ENCODE measurements at regions not wholly inside any gene's neighbourhood (a gene's known extent, or its start where the extent isn't known, plus 50 kb on each side); places are given as distances from the start of the nearest gene placed in this dataset.
"Not testable (repeated sequence)": the region's sequence is repeated elsewhere in the genome, so short reads cannot be mapped to it uniquely, and the experiment has no call there.

GRCh38 chrX:66872771-66873170, 233.9 kb upstream of the EDA2R start:
- no peaks in the 10 kb centered on the region for H3K4me1 Mint-ChIP-seq
- no peaks in the 10 kb centered on the region for H3K9me3 Mint-ChIP-seq
- no peaks in the 10 kb centered on the region for H3K36me3 Mint-ChIP-seq (ENCODE audit: low read depth)
- no peak for TF ChIP-seq CTCF (IDR thresholded peaks at IDR 0.05; ENCODE audit: unreplicated experiment in 3 of 3)
- H3K4me3 Mint-ChIP-seq = no peak overlapping the region
- peaks cover 4% of the 10 kb centered on the region for H3K27me3 Mint-ChIP-seq (ENCODE audit: low read depth)
- no peak overlapping the region for H3K27ac Mint-ChIP-seq

GRCh38 chrX:66863721-66864120, 224.8 kb upstream of the EDA2R start:
- TF ChIP-seq CTCF (IDR thresholded peaks at IDR 0.05; ENCODE audit: unreplicated experiment in 3 of 3) = no peak
- Mint-ChIP-seq H3K27ac (no peak overlapping the region), H3K9me3 (peaks cover 13% of the 10 kb centered on the region), H3K4me3 (no peak overlapping the region), H3K4me1 (no peaks in the 10 kb centered on the region), H3K27me3 (ENCODE audit: low read depth) (peaks cover 5% of the 10 kb centered on the region), H3K36me3 (ENCODE audit: low read depth) (no peaks in the 10 kb centered on the region)

- TF ChIP-seq CTCF (IDR thresholded peaks at IDR 0.05; ENCODE audit: unreplicated experiment in 3 of 3) = no peak
- Mint-ChIP-seq H3K9me3 (peaks cover 17% of the 10 kb centered on the region), H3K36me3 (ENCODE audit: low read depth) (no peaks in the 10 kb centered on the region), H3K4me3 (no peak overlapping the region), H3K27ac (no peak overlapping the region), H3K27me3 (ENCODE audit: low read depth) (no peaks in the 10 kb centered on the region), H3K4me1 (no peaks in the 10 kb centered on the region)
Measured at GRCh38 chrX:66833426-66833825, 194.5 kb upstream of the EDA2R start.

GRCh38 chrX:66815227-66815626, 176.3 kb upstream of the EDA2R start:
- H3K9me3 Mint-ChIP-seq = peaks cover 19% of the 10 kb centered on the region
- no peaks in the 10 kb centered on the region for H3K27me3 Mint-ChIP-seq (ENCODE audit: low read depth)
- no peaks in the 10 kb centered on the region for H3K4me1 Mint-ChIP-seq
- no peak overlapping the region for H3K4me3 Mint-ChIP-seq
- no peaks in the 10 kb centered on the region for H3K36me3 Mint-ChIP-seq (ENCODE audit: low read depth)
- no peak overlapping the region for H3K27ac Mint-ChIP-seq
- TF ChIP-seq CTCF (IDR thresholded peaks at IDR 0.05; ENCODE audit: unreplicated experiment in 3 of 3) = no peak

- H3K4me3 Mint-ChIP-seq; H3K4me1 Mint-ChIP-seq; H3K27ac Mint-ChIP-seq; H3K36me3 Mint-ChIP-seq (ENCODE audit: low read depth); H3K27me3 Mint-ChIP-seq (ENCODE audit: low read depth): not testable (repeated sequence)
- peaks cover 23% of the 10 kb centered on the region for H3K9me3 Mint-ChIP-seq
Measured at GRCh38 chrX:66794514-66794913, 155.6 kb upstream of the EDA2R start.

- H3K27ac Mint-ChIP-seq = no peak overlapping the region
- H3K9me3 Mint-ChIP-seq = peaks cover 12% of the 10 kb centered on the region
- no peaks in the 10 kb centered on the region for H3K36me3 Mint-ChIP-seq (ENCODE audit: low read depth)
- no peak for TF ChIP-seq CTCF (IDR thresholded peaks at IDR 0.05; ENCODE audit: unreplicated experiment in 3 of 3)
- no peaks in the 10 kb centered on the region for H3K27me3 Mint-ChIP-seq (ENCODE audit: low read depth)
- H3K4me1 Mint-ChIP-seq = no peaks in the 10 kb centered on the region
- H3K4me3 Mint-ChIP-seq = no peak overlapping the region
Measured at GRCh38 chrX:66766318-66766717, 127.4 kb upstream of the EDA2R start.
